Right lobe of liver (tissue), 6 donors: ENCODE measurements at regions not wholly inside any gene's neighbourhood (a gene's known extent, or its start where the extent isn't known, plus 50 kb on each side); places are given as distances from the start of the nearest gene placed in this dataset.

Experiments
- ATAC-seq, 4 donors: fragments of 200-7000 bp; cut with Tn5 transposase; one replicate each; pipeline ENCODE4 v1.9.1; 2020; ENCODE audit warnings: mild to moderate bottlenecking in 4 of 4, moderate library complexity in 4 of 4
- DNase-seq, 3 donors: peaks; one replicate each; pipeline ENCODE4 v3.0.0-alpha.2; 2020
- H3K27ac ChIP-seq, 3 donors: fragments of 200-600 bp; one replicate each; pipeline ENCODE4 v1.8.0; 2022
- H3K27me3 ChIP-seq, 2 donors: fragments of 200-600 bp; one replicate each; pipeline ENCODE4 v1.8.0; 2022
- H3K36me3 ChIP-seq, 4 donors: fragments of 200-600 bp; sonication (generic) in 1 of 4; one replicate each; pipeline versions ENCODE4 v1.5.1 to v1.8.0; 2017 to 2022; ENCODE audit warnings: control low read depth in 1 of 4
- H3K4me1 ChIP-seq, 4 donors: fragments of 200-600 bp; sonication (generic) in 1 of 4; one replicate each; pipeline versions ENCODE4 v1.5.1 to v1.8.0; 2017 to 2022; ENCODE audit warnings: control low read depth in 1 of 4
- H3K4me3 ChIP-seq, 3 donors: fragments of 200-600 bp; one replicate each; pipeline ENCODE4 v1.8.0; 2022
- H3K9me3 ChIP-seq, 4 donors: fragments of 200-600 bp; sonication (generic) in 1 of 4; one replicate each; pipeline versions ENCODE4 v1.5.1 to v1.8.0; 2017 to 2022; ENCODE audit warnings: control low read depth in 1 of 4
- POLR2A ChIP-seq: fragments of 450-650 bp; IDR thresholded peaks from one replicate; pipeline ENCODE4 v1.6.1; 2017; ENCODE audit warnings: antibody characterized with exemption, mild to moderate bottlenecking
- WGBS: methylation state at CpG from one replicate; pipeline ENCODE4 v1.1.6; 2018; ENCODE audit warnings: low coverage, low lambda C conversion rate; ENCODE audit not compliant: insufficient coverage; ENCODE audit errors: missing lambda C conversion rate; 5-methylcytosine and 5-hydroxymethylcytosine counted together
- intact Hi-C, 2 donors: fragments of 100-400 bp; cut with DNase I; formaldehyde crosslinking; loops; one replicate each; pipeline versions ENCODE4 v1.11.2 to v1.14.1; 2022
- microRNA counts: library from miRNA; unstranded; fragments of <30 nt; microRNA quantifications from one replicate; lab custom pipeline; 2016
- microRNA-seq, 2 donors: library from miRNA; unstranded; fragments of <30 nt; microRNA quantifications; one replicate each; pipeline ENCODE4, GENCODE V29; 2019 to 2020
- small RNA-seq, 2 experiments: library from RNA; depleted of rRNA; stranded (forward); fragments of <200 nt; gene quantifications; one replicate each; pipeline ENCODE3, GENCODE V24; 2016
- TF ChIP-seq, protein P1 (sequence below), 4 donors: fragments of 200-600 bp in 3 of 4; fragments of 450-650 bp in 1 of 4; IDR thresholded peaks; one replicate each; pipeline versions ENCODE4 v1.5.1 to v1.8.0; 2016 to 2022; ENCODE audit warnings: antibody characterized with exemption in 4 of 4, mild to moderate bottlenecking in 2 of 4
- donor health status: DM: no; HTN: yes; CAD: no.
- donor health status: DM: no; HTN: no; CAD: no.
- donor health status: DM: no; HTN: no; CAD: no.
- donor health status: DM: no; HTN: yes; CAD: no.
- donor health status: DM: no; HTN: yes; CAD: no.

- intact Hi-C loops = no loop called here
- TF ChIP-seq, protein P1, sequence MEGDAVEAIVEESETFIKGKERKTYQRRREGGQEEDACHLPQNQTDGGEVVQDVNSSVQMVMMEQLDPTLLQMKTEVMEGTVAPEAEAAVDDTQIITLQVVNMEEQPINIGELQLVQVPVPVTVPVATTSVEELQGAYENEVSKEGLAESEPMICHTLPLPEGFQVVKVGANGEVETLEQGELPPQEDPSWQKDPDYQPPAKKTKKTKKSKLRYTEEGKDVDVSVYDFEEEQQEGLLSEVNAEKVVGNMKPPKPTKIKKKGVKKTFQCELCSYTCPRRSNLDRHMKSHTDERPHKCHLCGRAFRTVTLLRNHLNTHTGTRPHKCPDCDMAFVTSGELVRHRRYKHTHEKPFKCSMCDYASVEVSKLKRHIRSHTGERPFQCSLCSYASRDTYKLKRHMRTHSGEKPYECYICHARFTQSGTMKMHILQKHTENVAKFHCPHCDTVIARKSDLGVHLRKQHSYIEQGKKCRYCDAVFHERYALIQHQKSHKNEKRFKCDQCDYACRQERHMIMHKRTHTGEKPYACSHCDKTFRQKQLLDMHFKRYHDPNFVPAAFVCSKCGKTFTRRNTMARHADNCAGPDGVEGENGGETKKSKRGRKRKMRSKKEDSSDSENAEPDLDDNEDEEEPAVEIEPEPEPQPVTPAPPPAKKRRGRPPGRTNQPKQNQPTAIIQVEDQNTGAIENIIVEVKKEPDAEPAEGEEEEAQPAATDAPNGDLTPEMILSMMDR (IDR thresholded peaks at IDR 0.05) = no peak
- TF ChIP-seq POLR2A = no peak
- ATAC-seq (no peak), DNase-seq (no peak)
- Histone ChIP-seq H3K36me3 (no peaks in the 10 kb centered on the region), H3K27me3 (no peaks in the 10 kb centered on the region), H3K4me1 (no peaks in the 10 kb centered on the region), H3K4me3 (no peak overlapping the region), H3K9me3 (no peaks in the 10 kb centered on the region), H3K27ac (no peak overlapping the region)
- 83% methylated on average over 8 of the region's 8 CpGs for WGBS
Observed at GRCh38 chr4:182193311-182193710, 49.9 kb upstream of the TENM3 start.

MicroRNAs encoded in the stretch of these regions (microRNA counts, 767-probe panel; counts per million panel counts)
- 237 counts per million for microRNA hsa-miR-1305 (lab: Ali Mortazavi, UCI)

Small RNA genes in the stretch of these regions (microRNA-seq; reads per million reads assigned to microRNA genes)
- 0 to 0.29 reads per million in 2 donors for gene MIR1305

Small RNA genes in the stretch of these regions (small RNA-seq; reads per million reads assigned to genes)
- gene AC018710.1 = 0 reads per million in 2 experiments
- gene AC019235.1 = 0 reads per million in 2 experiments
- gene MIR1305 = 0 reads per million in 2 experiments
- 0 reads per million in 2 experiments for gene RF00571
- 0 to 0.10 reads per million in 2 experiments for gene RN7SKP13
- 0.10 to 0.39 reads per million in 2 experiments for gene RNA5SP173
- 0 reads per million in 2 experiments for gene RNU1-45P
